Endodermal cell (in vitro differentiated cells): ENCODE measurements at regions not wholly inside any gene's neighbourhood (a gene's known extent, or its start where the extent isn't known, plus 50 kb on each side); places are given as distances from the start of the nearest gene placed in this dataset.
A peak's percentile ranks its signal among the peaks of the same experiment; 100 is the strongest.

Source experiments
- DNase-seq: peaks from one replicate; pipeline ENCODE4 v3.0.0-alpha.2; 2017
- H3K27ac ChIP-seq: 2 replicates; pipeline ENCODE4 v1.5.1; 2013; ENCODE audit warnings: mild to moderate bottlenecking, low read depth, low read length, moderate library complexity
- H3K27me3 ChIP-seq: 2 replicates; pipeline ENCODE4 v1.6.1; 2013; ENCODE audit warnings: mild to moderate bottlenecking, low read length, moderate library complexity; ENCODE audit not compliant: insufficient read depth, control insufficient read depth, poor library complexity, severe bottlenecking
- H3K36me3 ChIP-seq: 2 replicates; pipeline ENCODE4 v1.7.0; 2013; ENCODE audit warnings: mild to moderate bottlenecking, low read length, moderate library complexity; ENCODE audit not compliant: control insufficient read depth, insufficient read depth
- H3K4me1 ChIP-seq: one replicate; pipeline ENCODE4 v1.7.0; 2013; ENCODE audit warnings: low read length; ENCODE audit not compliant: control insufficient read depth, insufficient read depth
- H3K4me3 ChIP-seq: 2 replicates; pipeline ENCODE4 v1.5.1; 2013; ENCODE audit warnings: mild to moderate bottlenecking, low read length, moderate library complexity
- H3K9ac ChIP-seq: 2 replicates; pipeline ENCODE4 v1.6.1; 2013; ENCODE audit warnings: mild to moderate bottlenecking, low read length, moderate library complexity; ENCODE audit not compliant: poor library complexity, severe bottlenecking; ENCODE audit errors: extremely low read depth
- H3K9me3 ChIP-seq: 2 replicates; pipeline ENCODE4 v1.6.1; 2013; ENCODE audit warnings: mild to moderate bottlenecking, low read length, moderate library complexity; ENCODE audit not compliant: control insufficient read depth
- H3K27ac Mint-ChIP-seq: 2 replicates; pipeline ENCODE4 v1.8.0; 2020; ENCODE audit warnings: mixed read lengths
- H3K27me3 Mint-ChIP-seq: 2 replicates; pipeline ENCODE4 v1.8.0; 2021; ENCODE audit warnings: mild to moderate bottlenecking, mixed read lengths; ENCODE audit not compliant: insufficient read depth
- H3K36me3 Mint-ChIP-seq: 2 replicates; pipeline ENCODE4 v1.8.0; 2020; ENCODE audit warnings: low read depth, mixed read lengths
- H3K4me1 Mint-ChIP-seq: 2 replicates; pipeline ENCODE4 v1.8.0; 2020; ENCODE audit warnings: mixed read lengths
- H3K4me3 Mint-ChIP-seq: 2 replicates; pipeline ENCODE4 v1.8.0; 2020; ENCODE audit warnings: mild to moderate bottlenecking, moderate library complexity, mixed read lengths
- H3K9me3 Mint-ChIP-seq: 2 replicates; pipeline ENCODE4 v1.8.0; 2020; ENCODE audit warnings: mild to moderate bottlenecking, mixed read lengths
- CTCF ChIP-seq: fragments of 200-600 bp; sonication (generic); conservative IDR thresholded peaks from 2 replicates; pipeline ENCODE4 v1.5.0; 2021; ENCODE audit warnings: antibody characterized with exemption, mild to moderate bottlenecking
- WGBS, 2 experiments: methylation state at CpG; one replicate each; pipeline versions ENCODE4 v1.1.5 to v1.1.7; 2013; ENCODE audit warnings: missing lambda C conversion rate in 2 of 2, mixed read lengths in 1 of 2; ENCODE audit not compliant: insufficient coverage in 1 of 2, insufficient read length in 1 of 2; 5-methylcytosine and 5-hydroxymethylcytosine counted together

GRCh38 chr13:62360609-62361008 is 945.0 kb upstream of the PCDH20 start:
- no peak overlapping the region for H3K4me3 ChIP-seq
- TF ChIP-seq CTCF: no peak
- no peak overlapping the region for H3K27ac Mint-ChIP-seq
- no peaks in the 10 kb centered on the region for H3K36me3 ChIP-seq
- no peaks in the 10 kb centered on the region for H3K9me3 ChIP-seq
- H3K36me3 Mint-ChIP-seq: no peaks in the 10 kb centered on the region
- no peak overlapping the region for H3K4me3 Mint-ChIP-seq
- H3K9ac ChIP-seq: no peak overlapping the region
- H3K4me1 ChIP-seq: peaks cover 7% of the 10 kb centered on the region
- no peaks in the 10 kb centered on the region for H3K27me3 ChIP-seq
- peaks cover 11% of the 10 kb centered on the region for H3K4me1 Mint-ChIP-seq
- no peaks in the 10 kb centered on the region for H3K27me3 Mint-ChIP-seq
- DNase-seq: no peak
- no peak overlapping the region for H3K27ac ChIP-seq
- no peaks in the 10 kb centered on the region for H3K9me3 Mint-ChIP-seq

- Mint-ChIP-seq H3K9me3 (no peaks in the 10 kb centered on the region), H3K27ac (no peak overlapping the region), H3K4me3 (no peak overlapping the region), H3K36me3 (no peaks in the 10 kb centered on the region), H3K4me1 (peaks cover 11% of the 10 kb centered on the region), H3K27me3 (no peaks in the 10 kb centered on the region)
- Histone ChIP-seq H3K27ac (no peak overlapping the region), H3K4me3 (no peak overlapping the region), H3K9me3 (no peaks in the 10 kb centered on the region), H3K9ac (no peak overlapping the region), H3K36me3 (no peaks in the 10 kb centered on the region), H3K4me1 (peaks cover 7% of the 10 kb centered on the region), H3K27me3 (no peaks in the 10 kb centered on the region)
- no peak for DNase-seq
- TF ChIP-seq CTCF: no peak
These were observed 942.9 kb upstream of the PCDH20 start for GRCh38 chr13:62358646-62358932.

GRCh38 chr13:62357887-62358645 is 942.4 kb upstream of the PCDH20 start:
- Histone ChIP-seq H3K27me3 (no peaks in the 10 kb centered on the region), H3K36me3 (no peaks in the 10 kb centered on the region), H3K27ac (no peak overlapping the region), H3K9ac (no peak overlapping the region), H3K4me1 (peaks cover 7% of the 10 kb centered on the region), H3K9me3 (no peaks in the 10 kb centered on the region), H3K4me3 (no peak overlapping the region)
- no peaks in the 10 kb centered on the region for H3K36me3 Mint-ChIP-seq
- DNase-seq: peak; percentile 88
- 31% methylated on average over 2 of the region's 2 CpGs; no CpG with 5 or more reads in 1 of the 2 experiments for WGBS, 2 experiments
- H3K4me3 Mint-ChIP-seq: no peak overlapping the region
- peak overlapping the region; percentile 82 for H3K27ac Mint-ChIP-seq
- H3K9me3 Mint-ChIP-seq: no peaks in the 10 kb centered on the region
- peak; percentile 95 for TF ChIP-seq CTCF
- H3K27me3 Mint-ChIP-seq: no peaks in the 10 kb centered on the region
- H3K4me1 Mint-ChIP-seq: peaks cover 11% of the 10 kb centered on the region
